AG09309 (cell line): ENCODE measurements at regions not wholly inside any gene's neighbourhood (a gene's known extent, or its start where the extent isn't known, plus 50 kb on each side); places are given as distances from the start of the nearest gene placed in this dataset.

Experiments used
- DNase-seq: peaks from one replicate; pipeline ENCODE4 v3.0.0-alpha.2; 2010; ENCODE audit warnings: low read depth
- H3K4me3 ChIP-seq: 2 replicates; pipeline ENCODE4 v1.5.1; 2011; ENCODE audit warnings: mild to moderate bottlenecking, low read depth, low read length, moderate library complexity; ENCODE audit not compliant: control insufficient read depth
- TF ChIP-seq, protein P1 (sequence below): IDR thresholded peaks from 2 replicates; pipeline ENCODE4 v1.5.1; 2011; ENCODE audit warnings: mild to moderate bottlenecking, low read depth, low read length, inconsistent platforms; ENCODE audit not compliant: insufficient read depth, control insufficient read depth; ENCODE audit errors: missing control alignments

GRCh38 chr3:139728414-139728813 lies 50.6 kb upstream of the NMNAT3 start:
- H3K4me3 ChIP-seq: no peak overlapping the region
- DNase-seq: no peak
- TF ChIP-seq, protein P1, sequence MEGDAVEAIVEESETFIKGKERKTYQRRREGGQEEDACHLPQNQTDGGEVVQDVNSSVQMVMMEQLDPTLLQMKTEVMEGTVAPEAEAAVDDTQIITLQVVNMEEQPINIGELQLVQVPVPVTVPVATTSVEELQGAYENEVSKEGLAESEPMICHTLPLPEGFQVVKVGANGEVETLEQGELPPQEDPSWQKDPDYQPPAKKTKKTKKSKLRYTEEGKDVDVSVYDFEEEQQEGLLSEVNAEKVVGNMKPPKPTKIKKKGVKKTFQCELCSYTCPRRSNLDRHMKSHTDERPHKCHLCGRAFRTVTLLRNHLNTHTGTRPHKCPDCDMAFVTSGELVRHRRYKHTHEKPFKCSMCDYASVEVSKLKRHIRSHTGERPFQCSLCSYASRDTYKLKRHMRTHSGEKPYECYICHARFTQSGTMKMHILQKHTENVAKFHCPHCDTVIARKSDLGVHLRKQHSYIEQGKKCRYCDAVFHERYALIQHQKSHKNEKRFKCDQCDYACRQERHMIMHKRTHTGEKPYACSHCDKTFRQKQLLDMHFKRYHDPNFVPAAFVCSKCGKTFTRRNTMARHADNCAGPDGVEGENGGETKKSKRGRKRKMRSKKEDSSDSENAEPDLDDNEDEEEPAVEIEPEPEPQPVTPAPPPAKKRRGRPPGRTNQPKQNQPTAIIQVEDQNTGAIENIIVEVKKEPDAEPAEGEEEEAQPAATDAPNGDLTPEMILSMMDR: no peak
